ENCODE measurements at regions not wholly inside any gene's neighbourhood (a gene's known extent, or its start where the extent isn't known, plus 50 kb on each side); places are given as distances from the start of the nearest gene placed in this dataset.

DNA sequence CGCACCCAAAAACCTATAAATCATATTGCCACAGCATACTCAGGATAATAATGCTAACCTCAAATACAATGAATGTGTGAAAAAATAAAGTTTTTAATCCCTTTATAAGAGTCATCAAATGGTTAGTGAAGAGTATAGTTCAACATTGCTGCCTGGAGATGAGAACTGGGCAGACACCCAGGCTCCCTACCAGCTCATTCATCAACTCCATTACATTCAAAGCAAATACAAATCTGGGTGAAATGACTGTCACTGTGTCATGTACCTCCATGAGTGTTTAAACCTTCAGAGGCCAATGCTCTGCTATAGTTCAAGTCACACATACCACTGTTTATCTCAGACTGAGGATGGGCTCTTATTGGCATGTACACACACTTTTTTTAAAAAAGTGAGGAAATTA lies 167.2 kb upstream of the KCNMB2 start:
- H3K27me3 ChIP-seq (ENCODE audit: control insufficient read depth, insufficient read depth, low read length), result no peaks in the 10 kb centered on the region
- H3K9ac ChIP-seq (ENCODE audit: low read length), result no peak overlapping the region
- no peaks in the 10 kb centered on the region for H3K4me1 ChIP-seq (ENCODE audit: control insufficient read depth, insufficient read depth, low read length)
- H3K4me3 ChIP-seq (ENCODE audit: low read depth, low read length), result no peak overlapping the region
- no peaks in the 10 kb centered on the region for H3K36me3 ChIP-seq (ENCODE audit: control insufficient read depth, insufficient read depth, low read length)
- no peak overlapping the region for H3K27ac ChIP-seq (ENCODE audit: low read depth, low read length)
- H3K9me3 ChIP-seq (ENCODE audit: control insufficient read depth, insufficient read depth, low read depth, low read length), result no peaks in the 10 kb centered on the region

DNA sequence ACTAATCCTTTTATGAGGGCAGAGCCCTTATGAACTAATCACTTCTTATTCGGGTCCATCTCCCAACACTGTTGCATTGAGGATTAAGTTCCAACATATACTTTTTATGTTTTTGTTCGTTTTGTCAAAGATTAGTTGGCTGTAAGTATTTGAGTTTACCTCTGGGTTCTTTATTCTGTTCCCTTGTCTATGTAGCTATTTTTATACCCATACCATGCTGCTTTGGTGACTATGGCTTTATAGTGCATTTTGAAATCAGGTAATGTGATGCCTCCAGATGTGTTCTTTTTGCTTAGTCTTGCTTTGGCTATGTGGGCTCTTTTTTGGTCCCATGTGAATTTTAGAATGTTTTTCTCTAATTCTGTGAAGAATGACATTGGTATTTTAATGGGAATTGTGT lies 166.4 kb upstream of the KCNMB2 start:
- H3K36me3 ChIP-seq (ENCODE audit: control insufficient read depth, insufficient read depth, low read length), result no peaks in the 10 kb centered on the region
- H3K4me1 ChIP-seq (ENCODE audit: control insufficient read depth, insufficient read depth, low read length), result no peaks in the 10 kb centered on the region

GRCh38 chr3:178370387-178370786 lies 165.8 kb upstream of the KCNMB2 start:
- Histone ChIP-seq H3K9ac (ENCODE audit: low read length) (no peak overlapping the region), H3K27ac (ENCODE audit: low read depth, low read length) (no peak overlapping the region), H3K27me3 (ENCODE audit: control insufficient read depth, insufficient read depth, low read length) (no peaks in the 10 kb centered on the region), H3K4me1 (ENCODE audit: control insufficient read depth, insufficient read depth, low read length) (no peaks in the 10 kb centered on the region), H3K36me3 (ENCODE audit: control insufficient read depth, insufficient read depth, low read length) (no peaks in the 10 kb centered on the region), H3K4me3 (ENCODE audit: low read depth, low read length) (no peak overlapping the region), H3K9me3 (ENCODE audit: control insufficient read depth, insufficient read depth, low read depth, low read length) (no peaks in the 10 kb centered on the region)

More for the DNA sequence above, 166.4 kb upstream of the KCNMB2 start:
- H3K9me3 ChIP-seq (ENCODE audit: control insufficient read depth, insufficient read depth, low read depth, low read length), result no peaks in the 10 kb centered on the region
- no peak overlapping the region for H3K4me3 ChIP-seq (ENCODE audit: low read depth, low read length)
- no peak overlapping the region for H3K27ac ChIP-seq (ENCODE audit: low read depth, low read length)
- H3K9ac ChIP-seq (ENCODE audit: low read length), result no peak overlapping the region
- H3K27me3 ChIP-seq (ENCODE audit: control insufficient read depth, insufficient read depth, low read length), result no peaks in the 10 kb centered on the region

DNA sequence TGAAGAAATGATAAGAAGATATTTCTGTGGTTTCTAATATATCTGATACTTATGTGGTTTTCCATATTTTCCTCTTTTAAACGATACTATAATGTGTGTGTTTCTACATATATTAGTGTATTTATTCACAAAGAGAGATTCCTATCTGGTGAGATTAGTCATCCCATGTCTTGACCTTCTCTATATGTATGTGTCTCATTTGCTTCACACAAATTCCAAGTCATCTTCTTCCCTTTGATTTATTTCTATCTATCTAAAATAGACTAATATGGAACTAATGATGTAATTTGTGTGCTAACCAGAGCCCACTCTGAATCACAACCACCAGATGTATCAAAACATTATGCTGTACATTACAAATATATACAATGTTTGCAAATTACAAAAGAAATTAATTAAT lies 154.7 kb upstream of the KCNMB2 start:
- H3K27ac ChIP-seq (ENCODE audit: low read depth, low read length), result no peak overlapping the region
- no peak overlapping the region for H3K4me3 ChIP-seq (ENCODE audit: low read depth, low read length)
- no peaks in the 10 kb centered on the region for H3K4me1 ChIP-seq (ENCODE audit: control insufficient read depth, insufficient read depth, low read length)
- no peaks in the 10 kb centered on the region for H3K27me3 ChIP-seq (ENCODE audit: control insufficient read depth, insufficient read depth, low read length)
- no peaks in the 10 kb centered on the region for H3K36me3 ChIP-seq (ENCODE audit: control insufficient read depth, insufficient read depth, low read length)
- H3K9ac ChIP-seq (ENCODE audit: low read length), result no peak overlapping the region
- no peaks in the 10 kb centered on the region for H3K9me3 ChIP-seq (ENCODE audit: control insufficient read depth, insufficient read depth, low read depth, low read length)

- no peak overlapping the region for H3K4me3 ChIP-seq (ENCODE audit: low read depth, low read length)
- H3K36me3 ChIP-seq (ENCODE audit: control insufficient read depth, insufficient read depth, low read length), result no peaks in the 10 kb centered on the region
- H3K4me1 ChIP-seq (ENCODE audit: control insufficient read depth, insufficient read depth, low read length), result no peaks in the 10 kb centered on the region
- no peak overlapping the region for H3K9ac ChIP-seq (ENCODE audit: low read length)
- H3K27me3 ChIP-seq (ENCODE audit: control insufficient read depth, insufficient read depth, low read length), result no peaks in the 10 kb centered on the region
- H3K27ac ChIP-seq (ENCODE audit: low read depth, low read length), result no peak overlapping the region
- H3K9me3 ChIP-seq (ENCODE audit: control insufficient read depth, insufficient read depth, low read depth, low read length), result no peaks in the 10 kb centered on the region
These were observed 154.2 kb upstream of the KCNMB2 start for GRCh38 chr3:178381971-178382448.

- H3K4me1 ChIP-seq (ENCODE audit: control insufficient read depth, insufficient read depth, low read length), result no peaks in the 10 kb centered on the region
- H3K27ac ChIP-seq (ENCODE audit: low read depth, low read length), result no peak overlapping the region
- no peaks in the 10 kb centered on the region for H3K9me3 ChIP-seq (ENCODE audit: control insufficient read depth, insufficient read depth, low read depth, low read length)
- H3K27me3 ChIP-seq (ENCODE audit: control insufficient read depth, insufficient read depth, low read length), result no peaks in the 10 kb centered on the region
- H3K4me3 ChIP-seq (ENCODE audit: low read depth, low read length), result no peak overlapping the region
- H3K36me3 ChIP-seq (ENCODE audit: control insufficient read depth, insufficient read depth, low read length), result no peaks in the 10 kb centered on the region
- H3K9ac ChIP-seq (ENCODE audit: low read length), result no peak overlapping the region
These were observed 153.7 kb upstream of the KCNMB2 start for GRCh38 chr3:178382449-178383061.

DNA sequence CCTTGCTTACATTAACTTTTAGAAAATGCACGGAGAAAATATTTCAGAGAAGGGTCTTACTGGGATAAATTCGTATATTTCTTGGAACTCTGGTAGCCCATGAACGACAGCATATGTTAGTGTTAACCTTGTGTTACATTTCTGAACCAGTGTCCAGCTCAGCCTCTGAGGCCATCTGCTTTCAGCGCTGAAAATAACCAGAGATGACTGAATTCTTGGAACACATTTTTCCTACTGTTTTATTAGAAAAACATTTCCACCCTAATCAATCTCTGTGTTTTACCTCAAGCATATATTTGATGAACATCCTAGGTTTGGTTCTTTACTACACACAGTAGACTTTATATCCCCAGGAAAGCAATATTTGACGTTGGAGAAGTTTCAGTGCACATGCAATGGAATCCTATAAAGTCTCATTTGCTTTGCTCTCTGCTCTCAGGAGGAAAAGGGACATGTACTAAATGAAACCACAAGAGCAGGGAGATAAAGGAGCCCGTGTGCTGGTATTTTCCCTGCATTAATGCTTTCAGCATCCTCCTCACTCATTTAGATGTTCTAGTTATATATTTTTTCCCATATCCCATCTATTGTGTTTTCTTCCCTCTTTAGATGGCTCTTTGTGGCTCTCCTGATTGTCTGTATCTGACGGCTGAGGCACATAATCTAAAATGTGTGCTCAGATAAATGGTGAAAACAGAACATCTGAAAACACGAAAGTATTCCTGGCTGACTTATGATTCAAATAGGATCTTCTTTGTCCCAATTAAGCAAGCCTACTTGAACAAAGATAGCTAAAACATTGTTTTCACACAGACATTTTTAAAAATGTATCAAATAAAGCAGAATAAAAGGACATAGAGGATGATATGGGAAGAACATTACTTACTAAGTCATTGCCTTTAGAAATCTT lies 151.7 kb upstream of the KCNMB2 start:
- Histone ChIP-seq H3K9me3 (ENCODE audit: control insufficient read depth, insufficient read depth, low read depth, low read length) (no peaks in the 10 kb centered on the region), H3K4me1 (ENCODE audit: control insufficient read depth, insufficient read depth, low read length) (no peaks in the 10 kb centered on the region), H3K27ac (ENCODE audit: low read depth, low read length) (no peak overlapping the region), H3K27me3 (ENCODE audit: control insufficient read depth, insufficient read depth, low read length) (no peaks in the 10 kb centered on the region), H3K4me3 (ENCODE audit: low read depth, low read length) (no peak overlapping the region), H3K9ac (ENCODE audit: low read length) (no peak overlapping the region), H3K36me3 (ENCODE audit: control insufficient read depth, insufficient read depth, low read length) (no peaks in the 10 kb centered on the region)

DNA sequence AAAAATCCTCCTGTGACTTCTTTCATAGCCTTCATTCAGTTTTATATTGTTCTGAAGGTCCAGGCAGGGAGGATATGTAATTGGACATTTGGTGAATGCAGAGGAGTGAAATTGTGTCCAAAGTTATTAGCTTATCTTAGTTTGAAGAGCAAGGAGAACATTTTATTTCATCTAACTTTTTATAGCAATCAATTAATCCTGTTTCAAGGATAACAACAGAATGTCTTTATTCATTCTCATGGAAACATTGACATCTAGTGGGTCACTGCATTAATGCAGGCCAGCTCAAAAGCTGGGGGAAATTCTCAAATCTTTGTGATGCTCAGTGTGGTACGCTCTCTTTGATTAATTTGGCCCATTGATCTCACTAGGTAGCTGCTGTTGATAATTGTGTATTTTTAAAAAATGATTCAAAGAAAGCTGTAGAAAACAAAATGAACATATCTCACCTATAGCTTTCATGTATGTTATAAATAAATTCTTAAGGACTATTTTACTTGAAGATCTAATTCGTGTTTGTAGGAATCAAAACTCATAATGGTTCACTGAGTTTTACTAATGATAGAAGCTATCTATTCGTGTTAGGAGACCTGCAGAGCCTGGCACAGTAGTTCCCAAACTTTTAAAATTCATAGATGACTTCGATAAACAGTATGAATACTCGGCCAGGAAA lies 150.8 kb upstream of the KCNMB2 start:
- Histone ChIP-seq H3K27ac (ENCODE audit: low read depth, low read length) (no peak overlapping the region), H3K4me1 (ENCODE audit: control insufficient read depth, insufficient read depth, low read length) (no peaks in the 10 kb centered on the region), H3K9me3 (ENCODE audit: control insufficient read depth, insufficient read depth, low read depth, low read length) (no peaks in the 10 kb centered on the region), H3K9ac (ENCODE audit: low read length) (no peak overlapping the region), H3K36me3 (ENCODE audit: control insufficient read depth, insufficient read depth, low read length) (no peaks in the 10 kb centered on the region), H3K4me3 (ENCODE audit: low read depth, low read length) (no peak overlapping the region), H3K27me3 (ENCODE audit: control insufficient read depth, insufficient read depth, low read length) (no peaks in the 10 kb centered on the region)

DNA sequence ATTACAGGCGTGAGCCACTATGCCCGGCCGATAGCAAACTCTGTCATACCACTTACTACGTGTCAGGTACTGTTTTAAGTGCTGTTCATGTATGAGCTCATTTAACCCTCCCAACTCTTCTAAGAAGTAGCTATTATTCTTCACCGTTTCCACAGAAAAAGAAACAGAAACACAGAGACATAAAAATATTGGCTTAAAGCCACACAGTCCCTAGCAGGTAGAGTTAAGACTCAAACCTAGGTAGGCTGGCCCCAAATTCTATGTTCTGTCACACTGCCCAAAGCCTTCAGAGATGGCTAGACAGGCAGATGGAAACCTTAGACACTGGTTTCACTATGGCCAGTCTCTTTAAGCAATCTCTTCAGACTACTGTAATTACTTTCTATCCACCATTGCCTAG lies 149.8 kb upstream of the KCNMB2 start:
- Histone ChIP-seq H3K4me1 (ENCODE audit: control insufficient read depth, insufficient read depth, low read length) (no peaks in the 10 kb centered on the region), H3K4me3 (ENCODE audit: low read depth, low read length) (no peak overlapping the region), H3K9me3 (ENCODE audit: control insufficient read depth, insufficient read depth, low read depth, low read length) (no peaks in the 10 kb centered on the region), H3K27me3 (ENCODE audit: control insufficient read depth, insufficient read depth, low read length) (no peaks in the 10 kb centered on the region), H3K36me3 (ENCODE audit: control insufficient read depth, insufficient read depth, low read length) (no peaks in the 10 kb centered on the region), H3K27ac (ENCODE audit: low read depth, low read length) (no peak overlapping the region), H3K9ac (ENCODE audit: low read length) (no peak overlapping the region)

- Histone ChIP-seq H3K4me1 (ENCODE audit: control insufficient read depth, insufficient read depth, low read length) (no peaks in the 10 kb centered on the region), H3K27me3 (ENCODE audit: control insufficient read depth, insufficient read depth, low read length) (no peaks in the 10 kb centered on the region), H3K9ac (ENCODE audit: low read length) (no peak overlapping the region), H3K9me3 (ENCODE audit: control insufficient read depth, insufficient read depth, low read depth, low read length) (no peaks in the 10 kb centered on the region), H3K27ac (ENCODE audit: low read depth, low read length) (no peak overlapping the region), H3K4me3 (ENCODE audit: low read depth, low read length) (no peak overlapping the region), H3K36me3 (ENCODE audit: control insufficient read depth, insufficient read depth, low read length) (no peaks in the 10 kb centered on the region)
These were observed 149.4 kb upstream of the KCNMB2 start for GRCh38 chr3:178386880-178387279.

GRCh38 chr3:178388473-178388872 lies 147.8 kb upstream of the KCNMB2 start:
- H3K27ac ChIP-seq (ENCODE audit: low read depth, low read length), result no peak overlapping the region
- H3K4me3 ChIP-seq (ENCODE audit: low read depth, low read length), result no peak overlapping the region
- H3K4me1 ChIP-seq (ENCODE audit: control insufficient read depth, insufficient read depth, low read length), result no peaks in the 10 kb centered on the region
- no peaks in the 10 kb centered on the region for H3K9me3 ChIP-seq (ENCODE audit: control insufficient read depth, insufficient read depth, low read depth, low read length)
- no peak overlapping the region for H3K9ac ChIP-seq (ENCODE audit: low read length)
- H3K36me3 ChIP-seq (ENCODE audit: control insufficient read depth, insufficient read depth, low read length), result no peaks in the 10 kb centered on the region
- H3K27me3 ChIP-seq (ENCODE audit: control insufficient read depth, insufficient read depth, low read length), result no peaks in the 10 kb centered on the region

Measured in HUES6 (cell line).